HG03064 (cell line): ENCODE measurements at regions not wholly inside any gene's neighbourhood (a gene's known extent, or its start where the extent isn't known, plus 50 kb on each side); places are given as distances from the start of the nearest gene placed in this dataset.

Source experiments
- ATAC-seq: cut with Tn5 transposase; IDR thresholded peaks from one replicate; pipeline ENCODE4 v1.9.1; 2021; ENCODE audit warnings: low read depth; ENCODE audit not compliant: unreplicated experiment

DNA sequence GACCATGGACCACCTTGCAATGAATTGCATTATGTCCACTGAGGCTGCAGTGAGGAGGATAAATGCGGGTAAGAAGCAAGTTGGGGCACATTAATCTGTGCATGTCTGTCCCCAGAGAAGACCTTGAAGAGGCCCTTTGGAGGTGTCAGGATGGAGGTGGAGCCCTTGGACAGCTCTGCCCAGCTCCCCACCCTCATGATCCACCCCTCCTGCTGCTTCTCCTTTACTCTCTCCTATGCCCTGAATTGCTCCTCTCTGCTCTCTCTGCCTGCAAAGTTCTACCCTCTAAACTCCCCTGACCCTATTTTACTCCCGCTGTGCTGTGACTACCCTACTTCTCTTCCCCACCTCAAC lies 292.4 kb upstream of the USP24 start:
- ATAC-seq, result no peak

DNA sequence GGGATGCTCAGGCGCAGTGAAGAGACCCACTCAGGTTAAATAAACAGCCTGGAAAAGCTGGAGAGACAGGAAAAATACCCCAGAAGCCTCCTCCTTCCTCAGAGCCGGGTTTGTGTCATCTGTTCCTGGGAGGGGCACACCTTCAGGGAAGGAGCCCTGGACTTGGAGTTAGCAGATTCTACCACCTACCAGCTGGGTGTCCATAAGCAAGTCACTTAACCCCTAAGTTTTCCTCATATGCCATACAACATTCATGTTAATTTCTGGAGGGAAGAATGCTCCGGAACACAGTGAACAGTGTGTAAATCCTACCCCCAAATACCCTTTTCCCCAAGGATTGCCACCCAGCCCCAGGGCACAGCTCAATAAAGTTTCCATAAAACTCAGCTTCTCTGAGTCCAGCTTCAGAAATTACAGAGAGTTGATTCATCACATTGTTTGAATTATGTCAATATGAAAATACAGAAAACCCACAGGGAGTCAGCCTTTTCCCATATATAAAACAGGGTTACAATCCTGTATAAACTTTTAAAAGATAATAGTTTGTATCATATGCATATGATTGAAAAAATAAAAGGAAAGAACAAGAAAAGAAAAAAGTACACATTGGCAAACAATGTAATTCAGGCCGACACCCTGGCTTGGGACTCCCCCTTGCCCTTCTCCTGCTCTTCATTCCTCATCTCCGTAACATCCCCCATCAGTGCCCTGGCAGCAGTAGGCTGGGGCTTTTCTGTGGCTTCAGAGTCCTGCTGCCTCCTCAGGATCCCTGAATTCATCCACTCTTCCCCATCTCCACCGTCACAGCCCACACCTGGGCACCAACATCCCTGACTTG lies 291.8 kb upstream of the USP24 start:
- no peak for ATAC-seq

DNA sequence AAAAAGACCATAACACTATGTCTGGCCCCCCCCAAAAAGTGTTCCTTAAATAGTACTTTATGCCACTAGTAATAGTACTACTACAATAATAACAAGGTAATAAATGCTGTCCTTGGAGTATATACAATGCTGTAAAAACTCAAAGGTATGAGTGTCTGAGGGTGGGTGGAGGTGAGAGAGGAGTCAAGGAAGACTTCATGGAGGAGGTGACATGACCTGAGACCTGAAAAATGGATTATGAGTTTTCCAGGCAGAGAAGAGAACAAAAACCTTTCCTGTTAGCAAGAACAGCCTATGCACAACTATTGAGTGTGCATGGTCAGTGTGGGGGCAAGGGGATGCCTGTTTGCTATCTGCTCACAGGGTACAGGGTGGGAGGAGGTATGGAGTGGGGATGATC lies 290.2 kb upstream of the USP24 start:
- ATAC-seq, result no peak

DNA sequence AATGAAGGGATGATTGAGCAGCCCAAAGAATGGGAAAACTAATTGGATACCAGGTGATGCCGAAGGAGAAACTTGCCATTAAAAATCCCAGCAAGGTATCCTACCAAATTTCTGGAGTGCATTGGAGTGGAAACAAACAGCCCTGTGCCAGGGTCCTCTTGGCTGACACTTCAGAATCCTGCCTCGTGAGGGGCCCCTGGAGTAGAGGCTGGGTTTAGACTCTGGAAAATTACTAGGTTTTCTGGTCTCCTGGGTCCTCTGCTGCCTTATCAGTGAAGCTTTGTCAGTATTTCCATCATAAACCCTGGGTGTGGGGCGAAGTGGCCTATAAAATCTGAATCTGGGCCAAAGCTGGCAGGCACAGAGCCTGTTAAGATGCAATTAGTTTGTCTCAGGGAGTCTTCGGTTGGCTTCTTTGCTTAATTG lies 289.2 kb upstream of the USP24 start:
- ATAC-seq, result no peak

GRCh38 chr1:55503663-55504305 lies 288.6 kb upstream of the USP24 start:
- no peak for ATAC-seq

GRCh38 chr1:55500601-55501000 lies 285.4 kb upstream of the USP24 start:
- no peak for ATAC-seq

- ATAC-seq, result no peak
Measured at GRCh38 chr1:55490547-55490946, 275.4 kb upstream of the USP24 start.

DNA sequence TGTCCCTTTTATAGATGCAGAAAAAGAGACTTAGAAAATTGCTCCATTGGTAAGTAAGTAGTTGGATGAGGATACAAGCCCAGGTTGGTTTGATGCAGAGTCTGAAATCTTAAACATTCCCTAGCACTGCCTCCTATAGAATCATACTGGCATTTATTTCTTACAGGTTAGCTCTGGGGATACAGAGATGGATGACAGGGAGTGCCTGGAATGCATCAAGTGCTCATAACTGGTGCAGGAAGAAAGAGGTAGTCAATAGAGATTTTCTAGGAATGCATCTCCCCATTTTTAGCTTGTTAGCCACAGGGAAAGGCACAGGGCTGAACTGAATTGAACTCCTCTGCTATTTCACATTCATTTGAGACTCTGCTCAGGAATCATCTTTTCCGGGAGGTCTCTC lies 269.0 kb upstream of the USP24 start:
- ATAC-seq, result no peak

DNA sequence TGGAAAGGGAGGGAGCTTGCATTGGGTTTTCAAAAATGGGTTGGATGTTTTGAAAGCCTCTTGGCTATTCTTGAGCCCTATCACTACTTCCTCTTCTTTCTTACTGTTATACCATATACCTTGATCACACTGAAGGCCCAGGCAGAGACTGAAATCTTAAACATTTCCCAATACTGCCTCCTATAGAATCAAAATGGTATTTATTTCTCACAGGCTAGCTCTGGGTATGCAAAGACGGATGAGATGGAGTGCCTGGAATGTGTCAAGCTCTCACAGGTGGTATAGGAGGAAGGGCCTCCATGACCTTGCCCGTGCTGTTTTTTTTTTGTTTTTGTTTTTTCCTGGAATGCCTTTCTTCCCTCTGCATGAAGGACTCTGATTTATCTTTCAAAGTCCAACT lies 268.4 kb upstream of the USP24 start:
- no peak for ATAC-seq

- no peak for ATAC-seq
Measured at GRCh38 chr1:55481634-55482033, 266.5 kb upstream of the USP24 start.

GRCh38 chr1:55480029-55480795 lies 265.0 kb upstream of the USP24 start:
- ATAC-seq, result no peak

- no peak for ATAC-seq
Measured at GRCh38 chr1:55478742-55479141, 263.6 kb upstream of the USP24 start.

GRCh38 chr1:55477953-55478352 lies 262.8 kb upstream of the USP24 start:
- ATAC-seq, result no peak

DNA sequence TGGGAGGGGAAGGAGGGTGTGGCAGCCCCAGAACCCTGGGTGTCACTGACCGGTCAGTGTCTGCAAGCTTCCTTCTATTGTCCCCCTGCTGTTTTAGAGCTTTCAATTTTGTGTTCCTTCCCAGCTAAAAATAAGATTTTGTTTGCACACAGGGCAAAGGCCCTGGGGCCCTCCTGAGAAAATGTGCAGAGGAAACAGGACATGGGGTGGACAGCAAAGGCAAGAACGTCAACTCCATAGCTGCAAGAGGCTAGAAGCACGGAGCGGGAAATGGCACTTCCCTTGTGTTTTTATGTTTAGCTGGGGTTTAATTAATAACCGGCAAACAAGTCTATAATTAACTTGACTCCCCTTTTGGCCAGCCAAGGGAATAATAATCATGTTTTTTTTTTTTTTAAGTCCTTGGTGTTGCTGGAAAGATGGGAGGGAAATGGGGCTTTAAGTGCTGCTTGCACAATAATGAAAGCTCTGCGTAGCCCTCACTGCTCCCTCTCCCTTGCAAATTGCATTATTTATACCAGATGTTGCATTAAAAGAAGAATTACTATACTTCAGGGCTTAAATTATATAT lies 261.4 kb upstream of the USP24 start:
- no peak for ATAC-seq

DNA sequence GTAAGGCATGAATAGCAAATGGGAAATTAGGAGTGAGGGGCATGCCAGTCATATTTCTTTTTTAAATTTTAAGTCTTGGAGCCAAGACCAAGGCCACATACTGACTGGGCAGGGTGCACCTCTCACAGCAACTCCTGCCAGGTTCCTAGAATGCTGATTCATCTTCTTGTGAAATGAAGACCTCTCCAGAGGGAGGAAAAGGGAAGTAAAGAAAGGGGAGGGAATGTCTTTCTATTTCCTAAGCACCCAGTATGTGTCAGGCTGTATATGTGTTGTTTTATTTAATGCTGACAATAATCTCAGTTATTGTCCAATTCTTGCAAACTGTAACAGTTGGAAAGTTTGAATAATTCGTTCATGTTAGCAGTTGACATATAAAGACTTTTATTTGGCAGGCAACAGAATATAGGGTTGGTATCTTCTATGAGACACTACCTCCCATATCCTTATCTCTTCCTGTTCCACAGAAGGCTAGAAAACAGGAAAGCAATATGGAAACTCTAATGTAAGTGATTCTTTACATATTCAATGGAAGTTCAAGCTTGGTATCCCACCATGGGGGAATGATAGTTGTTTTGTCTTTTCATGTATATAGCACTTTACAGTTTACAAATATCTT lies 259.1 kb upstream of the USP24 start:
- ATAC-seq, result no peak

- ATAC-seq, result no peak
Measured at GRCh38 chr1:55473661-55474060, 258.5 kb upstream of the USP24 start.

GRCh38 chr1:55472784-55473183 lies 257.6 kb upstream of the USP24 start:
- no peak for ATAC-seq

GRCh38 chr1:55472115-55472514 lies 257.0 kb upstream of the USP24 start:
- no peak for ATAC-seq

GRCh38 chr1:55468142-55468795 lies 253.1 kb upstream of the USP24 start:
- no peak for ATAC-seq

- no peak for ATAC-seq
Measured at GRCh38 chr1:55466921-55467320, 251.8 kb upstream of the USP24 start.
